ENCODE measurements at regions not wholly inside any gene's neighbourhood (a gene's known extent, or its start where the extent isn't known, plus 50 kb on each side); places are given as distances from the start of the nearest gene placed in this dataset.

DNA sequence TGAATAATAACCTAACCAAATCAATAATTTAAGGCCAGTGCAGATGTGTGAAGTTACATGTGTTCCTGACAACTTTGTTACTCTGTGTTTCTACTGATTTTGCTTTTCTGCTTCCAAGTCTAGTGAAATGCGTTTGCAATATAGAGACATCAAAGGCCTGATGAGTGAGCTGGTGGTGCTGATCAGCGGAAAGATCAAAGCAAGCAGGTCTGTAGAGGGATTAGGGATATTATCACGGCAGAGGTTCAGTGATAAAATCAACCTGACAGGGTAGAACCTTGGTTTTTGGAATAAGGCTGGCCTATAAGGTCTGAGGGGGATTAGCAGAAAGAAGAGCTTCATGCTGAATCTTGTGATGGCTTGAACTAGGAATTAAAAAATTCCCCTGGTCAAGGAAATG is 111.7 kb downstream of the EDEM1 start:
- TF ChIP-seq, protein P1, sequence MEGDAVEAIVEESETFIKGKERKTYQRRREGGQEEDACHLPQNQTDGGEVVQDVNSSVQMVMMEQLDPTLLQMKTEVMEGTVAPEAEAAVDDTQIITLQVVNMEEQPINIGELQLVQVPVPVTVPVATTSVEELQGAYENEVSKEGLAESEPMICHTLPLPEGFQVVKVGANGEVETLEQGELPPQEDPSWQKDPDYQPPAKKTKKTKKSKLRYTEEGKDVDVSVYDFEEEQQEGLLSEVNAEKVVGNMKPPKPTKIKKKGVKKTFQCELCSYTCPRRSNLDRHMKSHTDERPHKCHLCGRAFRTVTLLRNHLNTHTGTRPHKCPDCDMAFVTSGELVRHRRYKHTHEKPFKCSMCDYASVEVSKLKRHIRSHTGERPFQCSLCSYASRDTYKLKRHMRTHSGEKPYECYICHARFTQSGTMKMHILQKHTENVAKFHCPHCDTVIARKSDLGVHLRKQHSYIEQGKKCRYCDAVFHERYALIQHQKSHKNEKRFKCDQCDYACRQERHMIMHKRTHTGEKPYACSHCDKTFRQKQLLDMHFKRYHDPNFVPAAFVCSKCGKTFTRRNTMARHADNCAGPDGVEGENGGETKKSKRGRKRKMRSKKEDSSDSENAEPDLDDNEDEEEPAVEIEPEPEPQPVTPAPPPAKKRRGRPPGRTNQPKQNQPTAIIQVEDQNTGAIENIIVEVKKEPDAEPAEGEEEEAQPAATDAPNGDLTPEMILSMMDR (IDR thresholded peaks at IDR 0.05): no peak
- TF ChIP-seq POLR2A (IDR thresholded peaks at IDR 0.05): no peak
